ENCODE measurements at regions not wholly inside any gene's neighbourhood (a gene's known extent, or its start where the extent isn't known, plus 50 kb on each side); places are given as distances from the start of the nearest gene placed in this dataset.

- TF ChIP-seq POLR2A (IDR thresholded peaks at IDR 0.05) (no peak), CTCF (IDR thresholded peaks at IDR 0.05) (no peak)
Observed at GRCh38 chr13:53612200-53612599, 583.6 kb downstream of the OLFM4 start.
